AG04450 (cell line): ENCODE measurements at regions not wholly inside any gene's neighbourhood (a gene's known extent, or its start where the extent isn't known, plus 50 kb on each side); places are given as distances from the start of the nearest gene placed in this dataset.

ENCODE experiments used
- CTCF ChIA-PET: fragments of 300-600, 350-600 bp; formaldehyde crosslinking; extraction: SDS; loops from one replicate; lab custom pipeline; 2022; ENCODE audit warnings: antibody characterized with exemption, inconsistent platforms; lab: Charles Lee
- POLR2A ChIA-PET: fragments of 350-600 bp; formaldehyde crosslinking; extraction: SDS; loops from one replicate; lab custom pipeline; 2021; ENCODE audit warnings: antibody characterized with exemption, inconsistent platforms; lab: Yijun Ruan, JAX
- DNase-seq: peaks from one replicate; pipeline ENCODE4 v3.0.0-alpha.2; 2011; ENCODE audit warnings: low read depth, low spot score
- H3K27ac ChIP-seq: one replicate; pipeline ENCODE4 v1.5.1; 2012; ENCODE audit warnings: low read depth, low read length, control low read depth
- H3K27me3 ChIP-seq: one replicate; pipeline ENCODE4 v1.6.0; 2012; ENCODE audit warnings: low read length; ENCODE audit not compliant: control insufficient read depth, insufficient read depth
- H3K4me3 ChIP-seq: 2 replicates; pipeline ENCODE4 v1.5.1; 2011; ENCODE audit warnings: mild to moderate bottlenecking, low read depth, low read length, control low read depth
- H3K9me3 ChIP-seq: 2 replicates; pipeline ENCODE4 v1.5.1; 2012; ENCODE audit warnings: low read length; ENCODE audit not compliant: control insufficient read depth, insufficient read depth
- CTCF ChIP-seq: IDR thresholded peaks from 2 replicates; pipeline ENCODE4 v1.5.1; 2011; ENCODE audit warnings: low read depth, low read length, control low read depth, inconsistent platforms

GRCh38 chr9:74331607-74332006 is 165.5 kb upstream of the RORB start:
- ChIA-PET CTCF (no interaction called here), POLR2A (no interaction called here)
- Histone ChIP-seq H3K27me3 (no peaks in the 10 kb centered on the region), H3K27ac (no peak overlapping the region), H3K4me3 (no peak overlapping the region), H3K9me3 (peaks cover 2% of the 10 kb centered on the region; the same call in 1 of the 2 replicates)
- no peak for DNase-seq
- TF ChIP-seq CTCF: no peak

- H3K27me3 ChIP-seq: no peaks in the 10 kb centered on the region
- H3K9me3 ChIP-seq: peaks cover 3% of the 10 kb centered on the region; the same call in 1 of the 2 replicates
- no peak overlapping the region for H3K4me3 ChIP-seq
- ChIA-PET CTCF (no interaction called here), POLR2A (no interaction called here)
- H3K27ac ChIP-seq: no peak overlapping the region
- no peak for DNase-seq
- no peak for TF ChIP-seq CTCF
These were observed 163.6 kb upstream of the RORB start for GRCh38 chr9:74333384-74334032.

- DNase-seq: no peak
- ChIA-PET CTCF (no interaction called here), POLR2A (no interaction called here)
- TF ChIP-seq CTCF: no peak
- Histone ChIP-seq H3K9me3 (peaks cover 3% of the 10 kb centered on the region; the same call in 1 of the 2 replicates), H3K27me3 (no peaks in the 10 kb centered on the region), H3K4me3 (no peak overlapping the region), H3K27ac (no peak overlapping the region)
These were observed 162.9 kb upstream of the RORB start for GRCh38 chr9:74334271-74334670.

GRCh38 chr9:74336161-74336560 is 161.0 kb upstream of the RORB start:
- Histone ChIP-seq H3K27me3 (no peaks in the 10 kb centered on the region), H3K9me3 (peaks cover 3% of the 10 kb centered on the region; the same call in 1 of the 2 replicates), H3K27ac (no peak overlapping the region), H3K4me3 (no peak overlapping the region)
- DNase-seq: no peak
- POLR2A ChIA-PET: no interaction called here
- CTCF ChIA-PET: no interaction called here
- TF ChIP-seq CTCF: no peak

GRCh38 chr9:74348777-74349176 is 148.4 kb upstream of the RORB start:
- no peak overlapping the region for H3K4me3 ChIP-seq
- CTCF ChIA-PET: no interaction called here

More at GRCh38 chr9:74348777-74349176, 148.4 kb upstream of the RORB start:
- TF ChIP-seq CTCF: no peak
- H3K9me3 ChIP-seq: no peaks in the 10 kb centered on the region
- no peaks in the 10 kb centered on the region for H3K27me3 ChIP-seq
- no peak for DNase-seq
- no peak overlapping the region for H3K27ac ChIP-seq
- POLR2A ChIA-PET: no interaction called here
